HEK293 (cell line): ENCODE measurements at regions not wholly inside any gene's neighbourhood (a gene's known extent, or its start where the extent isn't known, plus 50 kb on each side); places are given as distances from the start of the nearest gene placed in this dataset.

Experiments
- BCL11A ChIP-seq: fragments of 450-650 bp; formaldehyde crosslinking; IDR thresholded peaks from 2 replicates; pipeline ENCODE4 v1.5.1; 2016; ENCODE audit warnings: low read depth, missing biosample characterization, missing genetic modification characterization
- KLF1 ChIP-seq: fragments of 450-650 bp; formaldehyde crosslinking; IDR thresholded peaks from 2 replicates; pipeline ENCODE4 v1.5.1; 2016; ENCODE audit warnings: missing biosample characterization, missing genetic modification characterization
- TF ChIP-seq, protein P1 (sequence below): fragments of 450-650 bp; IDR thresholded peaks from 2 replicates; pipeline ENCODE4 v1.5.1; 2018; ENCODE audit warnings: missing biosample characterization, mild to moderate bottlenecking, missing genetic modification characterization

DNA sequence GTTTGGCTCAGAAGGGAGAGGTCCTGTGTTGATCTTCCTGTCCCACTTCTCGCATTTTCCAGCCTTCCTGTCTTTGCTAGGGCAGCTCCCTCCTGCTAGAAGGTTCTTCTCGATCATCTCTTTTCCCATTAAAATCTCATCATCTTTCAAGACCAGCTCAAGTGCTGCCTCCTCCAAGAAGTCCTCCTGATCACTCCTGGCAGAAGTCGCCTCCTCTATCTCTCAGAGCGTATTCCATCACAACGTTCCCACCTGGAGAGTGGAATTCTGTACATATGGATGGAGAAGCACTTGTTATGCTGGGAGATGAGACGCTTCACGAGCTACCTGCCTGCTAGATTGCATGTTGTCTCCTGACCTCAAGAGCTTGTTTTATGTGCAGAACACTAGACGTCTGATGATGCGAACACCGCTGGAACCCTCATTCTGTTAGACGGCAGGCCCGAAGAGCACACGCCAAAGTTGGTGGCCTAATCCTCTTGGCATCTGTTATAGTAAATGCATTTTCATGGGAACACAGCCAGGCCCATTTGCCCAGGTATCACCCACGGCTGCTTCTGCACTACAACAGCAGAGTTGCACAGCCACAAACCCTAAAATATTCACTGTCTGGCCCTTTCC lies 68.0 kb upstream of the INSIG1 start:
- TF ChIP-seq, protein P1, sequence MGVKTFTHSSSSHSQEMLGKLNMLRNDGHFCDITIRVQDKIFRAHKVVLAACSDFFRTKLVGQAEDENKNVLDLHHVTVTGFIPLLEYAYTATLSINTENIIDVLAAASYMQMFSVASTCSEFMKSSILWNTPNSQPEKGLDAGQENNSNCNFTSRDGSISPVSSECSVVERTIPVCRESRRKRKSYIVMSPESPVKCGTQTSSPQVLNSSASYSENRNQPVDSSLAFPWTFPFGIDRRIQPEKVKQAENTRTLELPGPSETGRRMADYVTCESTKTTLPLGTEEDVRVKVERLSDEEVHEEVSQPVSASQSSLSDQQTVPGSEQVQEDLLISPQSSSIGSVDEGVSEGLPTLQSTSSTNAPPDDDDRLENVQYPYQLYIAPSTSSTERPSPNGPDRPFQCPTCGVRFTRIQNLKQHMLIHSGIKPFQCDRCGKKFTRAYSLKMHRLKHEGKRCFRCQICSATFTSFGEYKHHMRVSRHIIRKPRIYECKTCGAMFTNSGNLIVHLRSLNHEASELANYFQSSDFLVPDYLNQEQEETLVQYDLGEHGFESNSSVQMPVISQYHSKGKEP (tag by site-specific recombination): no peak
- no peak for TF ChIP-seq BCL11A (tag by site-specific recombination)
- TF ChIP-seq KLF1: no peak
